OCI-LY1 (cell line): ENCODE measurements at regions not wholly inside any gene's neighbourhood (a gene's known extent, or its start where the extent isn't known, plus 50 kb on each side); places are given as distances from the start of the nearest gene placed in this dataset.

Source experiments
- H2AFZ ChIP-seq: fragments of 200-600 bp; sonication (generic), shearing (Covaris generic); 2 replicates; pipeline ENCODE4 v1.6.0; 2014; ENCODE audit warnings: antibody characterized with exemption, mild to moderate bottlenecking, low read length
- H3F3A ChIP-seq: fragments of 200-600 bp; sonication (generic), shearing (Covaris generic); 2 replicates; pipeline ENCODE4 v1.6.0; 2014; ENCODE audit warnings: mild to moderate bottlenecking, antibody characterized with exemption, low read length, moderate library complexity; ENCODE audit not compliant: insufficient read depth
- H3K27ac ChIP-seq: fragments of 200-600 bp; sonication (generic); 2 replicates; pipeline ENCODE4 v1.5.1; 2014; ENCODE audit warnings: low read length, mixed run types, mild to moderate bottlenecking, low read depth; ENCODE audit not compliant: poor library complexity, severe bottlenecking
- H3K27me3 ChIP-seq: fragments of 200-600 bp; sonication (generic); 2 replicates; pipeline ENCODE4 v1.6.0; 2014; ENCODE audit warnings: antibody characterized with exemption, mild to moderate bottlenecking, low read length, moderate library complexity; ENCODE audit not compliant: insufficient read depth
- H3K36me3 ChIP-seq: fragments of 200-600 bp; sonication (generic); 2 replicates; pipeline ENCODE4 v1.6.1; 2014; ENCODE audit warnings: mild to moderate bottlenecking, antibody characterized with exemption, low read length, moderate library complexity, mixed read lengths; ENCODE audit not compliant: insufficient read depth
- H3K4me1 ChIP-seq: fragments of 200-600 bp; sonication (generic); 2 replicates; pipeline ENCODE4 v1.5.1; 2014; ENCODE audit warnings: mild to moderate bottlenecking, low read length, moderate library complexity; ENCODE audit not compliant: insufficient read depth, severe bottlenecking
- H3K4me2 ChIP-seq: fragments of 200-600 bp; sonication (generic), shearing (Covaris generic); 2 replicates; pipeline ENCODE4 v1.6.1; 2014; ENCODE audit warnings: low read length
- H3K4me3 ChIP-seq: fragments of 200-600 bp; sonication (generic); 2 replicates; pipeline ENCODE4 v1.5.1; 2014; ENCODE audit warnings: low read length, low read depth, mild to moderate bottlenecking, mixed read lengths; ENCODE audit not compliant: poor library complexity, severe bottlenecking
- H3K79me2 ChIP-seq: fragments of 200-600 bp; shearing (Covaris generic); 2 replicates; pipeline ENCODE4 v1.6.1; 2016; ENCODE audit warnings: mixed run types, low read length, mixed read lengths; ENCODE audit not compliant: insufficient read depth
- H3K9ac ChIP-seq: fragments of 200-600 bp; sonication (generic), shearing (Covaris generic); 2 replicates; pipeline ENCODE4 v1.6.1; 2014; ENCODE audit warnings: mild to moderate bottlenecking, low read length, mixed read lengths
- H3K9me2 ChIP-seq: fragments of 200-600 bp; sonication (generic), shearing (Covaris generic); 2 replicates; pipeline ENCODE4 v1.6.1; 2014; ENCODE audit warnings: low read depth, mild to moderate bottlenecking, low read length, mixed read lengths
- H3K9me3 ChIP-seq: fragments of 200-600 bp; shearing (Covaris generic); 2 replicates; pipeline ENCODE4 v1.6.1; 2014; ENCODE audit warnings: low read length, mixed read lengths
- H4K20me1 ChIP-seq: fragments of 200-600 bp; sonication (generic), shearing (Covaris generic); 2 replicates; pipeline ENCODE4 v1.6.0; 2016; ENCODE audit warnings: mild to moderate bottlenecking, low read length; ENCODE audit not compliant: insufficient read depth
- CTCF ChIP-seq: fragments of 200-600 bp; sonication (generic), shearing (Covaris generic); IDR thresholded peaks from 2 replicates; pipeline ENCODE4 v1.5.1; 2017; ENCODE audit warnings: mild to moderate bottlenecking, antibody characterized with exemption, low read length, moderate library complexity, mixed read lengths
- EZH2 ChIP-seq: fragments of 200-600 bp; sonication (generic), shearing (Covaris generic); IDR thresholded peaks from 2 replicates; pipeline ENCODE4 v1.8.0; 2017; ENCODE audit warnings: borderline replicate concordance, mixed run types, mild to moderate bottlenecking, antibody characterized with exemption, low read length, moderate library complexity, mixed read lengths

- no peak overlapping the region for H3K27ac ChIP-seq
- H2AFZ ChIP-seq = no peak overlapping the region
- no peaks in the 10 kb centered on the region for H3K9me3 ChIP-seq
- no peaks in the 10 kb centered on the region for H4K20me1 ChIP-seq
- no peaks in the 10 kb centered on the region for H3K27me3 ChIP-seq
- no peak overlapping the region for H3K4me3 ChIP-seq
- H3K4me2 ChIP-seq = no peak overlapping the region
- H3K36me3 ChIP-seq = no peaks in the 10 kb centered on the region
- H3K9ac ChIP-seq = no peak overlapping the region
- H3F3A ChIP-seq = no peaks in the 10 kb centered on the region
- no peaks in the 10 kb centered on the region for H3K79me2 ChIP-seq
- TF ChIP-seq CTCF = no peak
- TF ChIP-seq EZH2 = no peak
- H3K9me2 ChIP-seq = no peaks in the 10 kb centered on the region
- H3K4me1 ChIP-seq = no peaks in the 10 kb centered on the region
Measured at GRCh38 chr5:26205121-26205520, 833.3 kb downstream of the CDH9 start.

GRCh38 chr5:26193626-26194025 lies 844.8 kb downstream of the CDH9 start:
- no peak overlapping the region for H3K4me3 ChIP-seq
- H3K9ac ChIP-seq = no peak overlapping the region
- H3K4me1 ChIP-seq = no peaks in the 10 kb centered on the region
- H3F3A ChIP-seq = no peaks in the 10 kb centered on the region
- H3K4me2 ChIP-seq = no peak overlapping the region
- no peaks in the 10 kb centered on the region for H3K9me2 ChIP-seq
- H3K36me3 ChIP-seq = no peaks in the 10 kb centered on the region
- no peak overlapping the region for H3K27ac ChIP-seq
- H2AFZ ChIP-seq = no peak overlapping the region
- H3K79me2 ChIP-seq = no peaks in the 10 kb centered on the region
- TF ChIP-seq EZH2 (no peak), CTCF (no peak)
- H3K27me3 ChIP-seq = no peaks in the 10 kb centered on the region
- H3K9me3 ChIP-seq = no peaks in the 10 kb centered on the region
- H4K20me1 ChIP-seq = no peaks in the 10 kb centered on the region

GRCh38 chr5:26192486-26192885 lies 845.9 kb downstream of the CDH9 start:
- Histone ChIP-seq H3K27me3 (no peaks in the 10 kb centered on the region), H3K4me3 (no peak overlapping the region), H2AFZ (no peak overlapping the region), H3K79me2 (no peaks in the 10 kb centered on the region), H3K9me2 (no peaks in the 10 kb centered on the region), H3K4me1 (no peaks in the 10 kb centered on the region), H3K27ac (no peak overlapping the region), H3K9ac (no peak overlapping the region), H3F3A (no peaks in the 10 kb centered on the region), H4K20me1 (no peaks in the 10 kb centered on the region), H3K9me3 (no peaks in the 10 kb centered on the region), H3K4me2 (no peak overlapping the region), H3K36me3 (no peaks in the 10 kb centered on the region)
- TF ChIP-seq CTCF (no peak), EZH2 (no peak)
